CD14-positive monocyte (primary cell): ENCODE measurements at regions not wholly inside any gene's neighbourhood (a gene's known extent, or its start where the extent isn't known, plus 50 kb on each side); places are given as distances from the start of the nearest gene placed in this dataset.

Source experiments
- DNase-seq, 3 donors: peaks; one replicate each; pipeline ENCODE4 v3.0.0-alpha.2; 2011 to 2022
- H2AFZ ChIP-seq: 2 replicates; pipeline ENCODE4 v1.6.0; 2012; ENCODE audit warnings: mild to moderate bottlenecking, low read depth, low read length, inconsistent platforms; ENCODE audit not compliant: insufficient read depth, poor library complexity, severe bottlenecking
- H3K27ac ChIP-seq, 2 donors: 1 replicate in 1 of 2; 2 replicates in 1 of 2; pipeline ENCODE4 v1.5.1; 2012 to 2013; ENCODE audit warnings: low read length in 2 of 2, control low read depth in 1 of 2, inconsistent platforms in 1 of 2, low read depth in 1 of 2, mild to moderate bottlenecking in 1 of 2
- H3K27me3 ChIP-seq, 2 donors: one replicate each; pipeline versions ENCODE4 v1.6.0 to v1.6.1; 2011 to 2013; ENCODE audit warnings: low read length in 2 of 2; ENCODE audit not compliant: control insufficient read depth in 2 of 2, insufficient read depth in 2 of 2
- H3K36me3 ChIP-seq, 2 donors: replicated peaks in 1 of 2; 1 replicate in 1 of 2; 2 replicates in 1 of 2; pipeline versions ENCODE4 v1.5.1 to v1.6.1; 2012 to 2013; ENCODE audit warnings: low read length in 2 of 2, control low read depth in 1 of 2, inconsistent platforms in 1 of 2, mild to moderate bottlenecking in 1 of 2; ENCODE audit not compliant: insufficient read depth in 2 of 2, control insufficient read depth in 1 of 2
- H3K4me1 ChIP-seq, 2 donors: 1 replicate in 1 of 2; 2 replicates in 1 of 2; pipeline versions ENCODE4 v1.5.1 to v1.6.1; 2012 to 2013; ENCODE audit warnings: low read length in 2 of 2, control low read depth in 1 of 2, inconsistent platforms in 1 of 2, mild to moderate bottlenecking in 1 of 2, moderate library complexity in 1 of 2; ENCODE audit not compliant: insufficient read depth in 2 of 2, control insufficient read depth in 1 of 2
- H3K4me2 ChIP-seq: replicated peaks from 2 replicates; pipeline ENCODE3; 2012; ENCODE audit warnings: low read length, moderate library complexity, mild to moderate bottlenecking; ENCODE audit not compliant: poor library complexity, severe bottlenecking; ENCODE audit errors: extremely low read depth
- H3K4me3 ChIP-seq, 3 experiments: fragments of 200-600 bp in 1 of 3; sonication (generic) in 1 of 3; replicated peaks in 1 of 3; 1 replicate in 2 of 3; 2 replicates in 1 of 3; pipeline ENCODE4 v1.5.1; 2011 to 2013; ENCODE audit warnings: low read length in 3 of 3, mild to moderate bottlenecking in 3 of 3, control low read depth in 2 of 3, low read depth in 2 of 3, inconsistent platforms in 1 of 3, moderate library complexity in 1 of 3
- H3K79me2 ChIP-seq: 2 replicates; pipeline ENCODE4 v1.6.0; 2012; ENCODE audit warnings: mild to moderate bottlenecking, control low read depth, inconsistent platforms, low read length, moderate library complexity; ENCODE audit not compliant: insufficient read depth
- H3K9ac ChIP-seq: 2 replicates; pipeline ENCODE4 v1.6.0; 2017; ENCODE audit warnings: low read length, mild to moderate bottlenecking; ENCODE audit not compliant: insufficient read depth, poor library complexity, severe bottlenecking
- H3K9me3 ChIP-seq, 2 donors: replicated peaks in 1 of 2; 1 replicate in 1 of 2; 2 replicates in 1 of 2; pipeline versions ENCODE4 v1.5.1 to v1.6.1; 2012 to 2013; ENCODE audit warnings: low read length in 2 of 2, control low read depth in 1 of 2; ENCODE audit not compliant: control insufficient read depth in 1 of 2, insufficient read depth in 1 of 2
- H4K20me1 ChIP-seq: 2 replicates; pipeline ENCODE4 v1.6.0; 2012; ENCODE audit warnings: mild to moderate bottlenecking, low read length, control low read depth, moderate library complexity; ENCODE audit not compliant: insufficient read depth
- H3K27ac Mint-ChIP-seq, 7 donors: one replicate each; pipeline ENCODE4 v1.8.0; 2020; ENCODE audit warnings: mild to moderate bottlenecking in 7 of 7, mixed read lengths in 7 of 7, moderate library complexity in 6 of 7, inconsistent platforms in 2 of 7
- H3K27me3 Mint-ChIP-seq, 3 donors: one replicate each; pipeline ENCODE4 v1.8.0; 2021 to 2022; ENCODE audit warnings: low read depth in 3 of 3, mild to moderate bottlenecking in 3 of 3, mixed read lengths in 3 of 3, moderate library complexity in 3 of 3, inconsistent platforms in 1 of 3
- H3K36me3 Mint-ChIP-seq, 2 donors: one replicate each; pipeline ENCODE4 v1.8.0; 2020; ENCODE audit warnings: mixed read lengths in 2 of 2, inconsistent platforms in 1 of 2, mild to moderate bottlenecking in 1 of 2
- H3K4me1 Mint-ChIP-seq: one replicate; pipeline ENCODE4 v1.8.0; 2020; ENCODE audit warnings: mild to moderate bottlenecking, mixed read lengths
- H3K4me3 Mint-ChIP-seq, 2 donors: one replicate each; pipeline ENCODE4 v1.8.0; 2020; ENCODE audit warnings: mild to moderate bottlenecking in 2 of 2, mixed read lengths in 2 of 2, moderate library complexity in 1 of 2
- H3K9me3 Mint-ChIP-seq, 7 donors: one replicate each; pipeline ENCODE4 v1.8.0; 2020 to 2022; ENCODE audit warnings: mixed read lengths in 7 of 7, mild to moderate bottlenecking in 6 of 7, moderate library complexity in 6 of 7, inconsistent platforms in 2 of 7
- WGBS: methylation state at CpG from one replicate; pipeline ENCODE4 v1.1.5; 2013; ENCODE audit warnings: missing lambda C conversion rate; ENCODE audit not compliant: insufficient coverage; 5-methylcytosine and 5-hydroxymethylcytosine counted together
- intact Hi-C, 2 donors: fragments of 100-400 bp; cut with micrococcal nuclease; formaldehyde crosslinking; loops; one replicate each; pipeline versions ENCODE4 v1.15.0 to v1.15.1; 2023
- TF ChIP-seq, protein P1 (sequence below): fragments of 200-600 bp; IDR thresholded peaks from one replicate; pipeline ENCODE4 v1.8.0; 2022; ENCODE audit warnings: antibody characterized with exemption, mild to moderate bottlenecking

GRCh38 chr14:56862836-56863235 lies 52.6 kb upstream of the OTX2 start:
- Mint-ChIP-seq H3K27me3 (peaks cover 0 to 10% (median 2%) of the 10 kb centered on the region in 3 donors), H3K4me3 (no peak overlapping the region), H3K27ac (no peak overlapping the region), H3K9me3 (no peaks in the 10 kb centered on the region), H3K4me1 (no peaks in the 10 kb centered on the region), H3K36me3 (no peaks in the 10 kb centered on the region)
- Histone ChIP-seq H3K36me3 (no peaks in the 10 kb centered on the region), H3K4me1 (no peaks in the 10 kb centered on the region), H4K20me1 (no peaks in the 10 kb centered on the region), H3K4me3 (no peak overlapping the region), H3K79me2 (no peaks in the 10 kb centered on the region), H2AFZ (no peak overlapping the region), H3K9me3 (no peaks in the 10 kb centered on the region), H3K27ac (no peak overlapping the region), H3K27me3 (no peaks in the 10 kb centered on the region), H3K9ac (no peak overlapping the region), H3K4me2 (no peak overlapping the region)
- WGBS, result 82% methylated on average over 2 of the region's 5 CpGs
- intact Hi-C loops, result no loop called here
- TF ChIP-seq, protein P1, sequence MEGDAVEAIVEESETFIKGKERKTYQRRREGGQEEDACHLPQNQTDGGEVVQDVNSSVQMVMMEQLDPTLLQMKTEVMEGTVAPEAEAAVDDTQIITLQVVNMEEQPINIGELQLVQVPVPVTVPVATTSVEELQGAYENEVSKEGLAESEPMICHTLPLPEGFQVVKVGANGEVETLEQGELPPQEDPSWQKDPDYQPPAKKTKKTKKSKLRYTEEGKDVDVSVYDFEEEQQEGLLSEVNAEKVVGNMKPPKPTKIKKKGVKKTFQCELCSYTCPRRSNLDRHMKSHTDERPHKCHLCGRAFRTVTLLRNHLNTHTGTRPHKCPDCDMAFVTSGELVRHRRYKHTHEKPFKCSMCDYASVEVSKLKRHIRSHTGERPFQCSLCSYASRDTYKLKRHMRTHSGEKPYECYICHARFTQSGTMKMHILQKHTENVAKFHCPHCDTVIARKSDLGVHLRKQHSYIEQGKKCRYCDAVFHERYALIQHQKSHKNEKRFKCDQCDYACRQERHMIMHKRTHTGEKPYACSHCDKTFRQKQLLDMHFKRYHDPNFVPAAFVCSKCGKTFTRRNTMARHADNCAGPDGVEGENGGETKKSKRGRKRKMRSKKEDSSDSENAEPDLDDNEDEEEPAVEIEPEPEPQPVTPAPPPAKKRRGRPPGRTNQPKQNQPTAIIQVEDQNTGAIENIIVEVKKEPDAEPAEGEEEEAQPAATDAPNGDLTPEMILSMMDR, result no peak
- no peak for DNase-seq

- Mint-ChIP-seq H3K4me1 (no peaks in the 10 kb centered on the region), H3K27me3 (peaks cover 13 to 20% (median 15%) of the 10 kb centered on the region in 3 donors), H3K27ac (no peak overlapping the region), H3K4me3 (no peak overlapping the region), H3K36me3 (no peaks in the 10 kb centered on the region), H3K9me3 (peaks cover 0 to 7% (median 0%) of the 10 kb centered on the region in 7 donors)
- Histone ChIP-seq H3K4me1 (no peaks in the 10 kb centered on the region), H3K9me3 (no peaks in the 10 kb centered on the region), H2AFZ (no peak overlapping the region), H3K9ac (no peak overlapping the region), H3K27me3 (peaks cover 3 to 9% of the 10 kb centered on the region in 2 donors), H3K79me2 (no peaks in the 10 kb centered on the region), H3K4me3 (no peak overlapping the region), H3K4me2 (no peak overlapping the region), H4K20me1 (no peaks in the 10 kb centered on the region), H3K27ac (no peak overlapping the region), H3K36me3 (no peaks in the 10 kb centered on the region)
- no peak for DNase-seq
- WGBS, result no CpG with 5 or more reads among the region's 4 CpGs
- TF ChIP-seq, protein P1, result no peak
- intact Hi-C loops, result no loop called here
Measured at GRCh38 chr14:56860441-56860840, 50.2 kb upstream of the OTX2 start.
